HG03139 (cell line): ENCODE measurements at regions not wholly inside any gene's neighbourhood (a gene's known extent, or its start where the extent isn't known, plus 50 kb on each side); places are given as distances from the start of the nearest gene placed in this dataset.
"Not testable (repeated sequence)": the region's sequence is repeated elsewhere in the genome, so short reads cannot be mapped to it uniquely, and the experiment has no call there.

ENCODE experiments used
- ATAC-seq: cut with Tn5 transposase; IDR thresholded peaks from one replicate; pipeline ENCODE4 v1.9.1; 2021; ENCODE audit not compliant: unreplicated experiment

- ATAC-seq = no peak
Observed at GRCh38 chr5:96110300-96110699, 148.6 kb upstream of the ELL2 start.

DNA sequence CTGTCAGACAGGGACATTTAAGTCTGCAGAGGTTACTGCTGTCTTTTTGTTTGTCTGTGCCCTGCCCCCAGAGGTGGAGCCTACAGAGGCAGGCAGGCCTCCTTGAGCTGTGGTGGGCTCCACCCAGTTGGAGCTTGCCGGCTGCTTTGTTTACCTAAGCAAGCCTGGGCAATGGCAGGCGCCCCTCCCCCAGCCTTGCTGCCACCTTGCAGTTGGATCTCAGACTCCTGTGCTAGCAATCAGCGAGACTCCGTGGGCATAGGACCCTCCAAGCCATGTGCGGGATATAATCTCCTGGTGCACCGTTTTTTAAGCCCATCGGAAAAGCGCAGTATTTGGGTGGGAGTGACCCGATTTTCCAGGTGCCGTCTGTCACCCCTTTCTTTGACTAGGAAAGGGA, 147.0 kb upstream of the ELL2 start:
- not testable (repeated sequence) for ATAC-seq

DNA sequence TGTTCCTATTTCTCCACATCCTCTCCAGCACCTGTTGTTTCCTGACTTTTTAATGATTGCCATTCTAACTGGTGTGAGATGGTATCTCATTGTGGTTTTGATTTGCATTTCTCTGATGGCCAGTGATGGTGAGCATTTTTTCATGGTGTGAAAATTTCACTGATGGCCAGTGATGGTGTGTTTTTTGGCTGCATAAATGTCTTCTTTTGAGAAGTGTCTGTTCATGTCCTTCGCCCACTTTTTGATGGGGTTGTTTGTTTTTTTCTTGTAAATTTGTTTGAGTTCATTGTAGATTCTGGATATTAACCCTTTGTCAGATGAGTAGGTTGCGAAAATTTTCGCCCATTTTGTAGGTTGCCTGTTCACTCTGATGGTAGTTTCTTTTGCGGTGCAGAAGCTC, 142.2 kb upstream of the ELL2 start:
- not testable (repeated sequence) for ATAC-seq

DNA sequence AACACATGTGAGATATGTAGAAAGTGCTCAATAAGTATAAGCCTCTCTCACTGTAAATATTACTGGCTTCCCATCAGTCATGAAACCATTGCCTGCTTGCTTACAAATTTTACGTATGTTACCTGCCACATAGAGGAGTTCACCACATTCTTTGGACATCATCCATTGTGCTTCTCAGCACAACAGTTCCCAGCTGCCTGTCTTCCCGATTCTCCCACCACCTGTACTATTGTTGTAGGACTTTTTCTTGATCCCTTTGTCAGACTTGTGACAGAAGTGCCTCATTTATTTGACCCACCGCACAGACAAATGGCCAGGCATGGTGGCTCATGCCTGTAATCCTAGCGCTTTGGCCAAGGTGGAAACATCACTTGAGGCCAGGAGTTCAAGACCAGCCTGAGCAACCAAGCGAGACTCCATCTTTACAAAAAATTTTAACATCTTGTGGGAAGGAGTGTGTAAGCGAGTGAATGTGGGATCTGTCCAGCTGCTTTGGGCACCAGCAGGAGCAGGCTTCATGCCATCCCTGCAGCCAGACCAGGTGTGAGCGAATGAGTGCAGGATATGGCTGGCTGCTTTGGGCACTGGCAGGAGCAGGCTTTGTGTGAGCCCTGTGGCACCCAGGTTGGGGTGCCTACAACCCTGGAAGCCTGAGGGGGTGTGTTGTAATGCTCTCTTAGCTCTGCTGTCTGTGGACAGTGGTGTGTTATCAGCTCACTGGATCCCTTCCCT, 139.9 kb upstream of the ELL2 start:
- no peak for ATAC-seq

DNA sequence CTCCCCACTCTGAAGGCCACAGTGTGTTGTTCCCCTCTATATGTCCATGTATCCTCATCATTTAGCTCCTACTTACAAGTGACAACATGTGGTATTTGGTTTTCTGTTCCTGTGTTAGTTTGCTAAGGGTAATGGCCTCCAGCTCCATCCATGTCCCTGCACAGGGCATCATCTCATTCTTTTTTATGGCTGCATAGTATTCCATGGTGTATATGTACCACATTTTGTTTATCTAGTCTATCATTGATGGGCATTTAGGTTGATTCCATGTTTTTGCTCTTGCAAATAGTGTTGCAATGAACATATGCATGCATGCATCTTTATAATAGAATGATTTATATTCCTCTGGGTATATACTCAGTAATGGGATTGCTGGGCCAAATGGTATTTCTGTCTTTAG, 135.8 kb upstream of the ELL2 start:
- not testable (repeated sequence) for ATAC-seq

- ATAC-seq = no peak
Observed at GRCh38 chr5:96096724-96097123, 135.1 kb upstream of the ELL2 start.

DNA sequence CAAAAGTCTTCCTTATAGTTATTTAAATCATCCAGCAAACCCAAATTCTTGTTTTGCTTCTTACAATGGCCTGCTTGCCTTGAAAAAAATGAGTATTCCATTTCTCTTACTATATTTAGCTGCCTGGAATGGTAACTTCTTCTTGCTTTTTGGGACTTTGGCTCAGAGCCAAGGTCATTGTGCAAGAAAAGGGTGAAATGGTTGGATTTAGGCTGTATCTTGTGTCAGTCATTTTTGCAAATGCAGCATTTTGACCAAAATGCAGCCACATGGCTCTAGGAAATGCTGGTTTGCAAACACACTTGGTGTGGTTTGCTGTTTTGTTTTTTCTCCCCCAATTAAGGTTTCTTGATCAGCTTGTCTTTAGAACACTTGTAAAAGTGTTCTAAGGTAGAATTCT, 133.3 kb upstream of the ELL2 start:
- no peak for ATAC-seq

DNA sequence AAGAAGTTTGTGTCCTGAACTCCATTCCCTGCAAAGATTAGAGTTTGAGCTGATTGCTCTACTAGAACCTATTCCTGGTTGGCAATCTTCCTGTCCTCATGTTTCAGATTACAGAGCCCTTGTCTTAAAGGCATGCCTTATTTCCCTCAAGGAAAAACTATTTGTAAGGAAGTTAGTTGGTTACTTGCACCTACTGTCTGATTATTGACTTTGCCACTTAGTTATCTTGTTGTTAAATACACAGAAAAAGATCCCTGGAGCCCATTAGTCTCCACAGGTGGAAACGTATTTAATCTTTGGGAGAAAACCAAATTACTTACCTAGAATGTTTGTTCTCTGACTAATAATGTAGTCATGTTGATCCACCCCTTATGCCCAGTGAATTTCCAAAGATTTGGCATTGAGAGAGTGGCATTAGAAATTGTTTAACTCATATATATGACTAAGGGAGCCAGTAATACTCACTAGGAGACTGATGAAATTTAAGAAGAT, 132.3 kb upstream of the ELL2 start:
- ATAC-seq = no peak

DNA sequence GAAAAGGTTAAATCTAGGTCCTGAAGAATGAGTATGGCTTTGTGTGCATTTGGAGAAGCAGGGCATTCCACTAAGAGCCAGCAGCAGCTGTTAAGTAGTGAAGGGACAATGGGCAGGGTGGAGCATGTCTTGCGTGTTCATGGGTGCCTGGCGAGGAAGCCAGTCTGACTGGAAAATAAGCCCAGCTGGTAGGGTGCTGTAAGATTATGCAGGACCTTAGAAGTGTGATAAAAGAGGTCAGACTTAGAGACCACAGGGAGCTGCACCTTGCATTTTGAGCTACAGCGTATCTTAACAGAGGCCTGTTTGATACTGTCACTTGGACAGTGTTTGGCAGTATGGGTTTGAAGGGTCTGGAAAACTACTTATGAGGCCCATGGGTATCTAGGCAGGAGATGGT, 131.7 kb upstream of the ELL2 start:
- no peak for ATAC-seq

DNA sequence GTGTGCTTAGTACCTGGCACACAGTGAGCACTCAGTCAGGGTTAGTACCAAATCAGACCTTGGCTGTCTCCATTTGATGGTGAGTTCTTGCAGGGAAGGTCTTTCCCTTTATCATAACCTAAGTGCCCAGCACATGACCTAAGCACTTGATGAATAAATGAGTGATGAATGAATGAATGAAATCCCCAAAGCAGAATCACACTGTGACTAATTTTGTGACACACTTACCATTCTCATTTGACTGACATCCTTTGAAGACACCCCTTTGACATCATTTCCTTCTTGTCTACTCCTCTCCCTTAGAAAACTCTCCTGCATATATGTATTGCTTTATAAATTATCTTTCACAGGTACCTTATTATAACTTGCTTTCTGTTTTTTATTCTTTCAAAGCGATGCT, 130.2 kb upstream of the ELL2 start:
- no peak for ATAC-seq

- ATAC-seq = no peak
Observed at GRCh38 chr5:96090215-96090614, 128.6 kb upstream of the ELL2 start.

DNA sequence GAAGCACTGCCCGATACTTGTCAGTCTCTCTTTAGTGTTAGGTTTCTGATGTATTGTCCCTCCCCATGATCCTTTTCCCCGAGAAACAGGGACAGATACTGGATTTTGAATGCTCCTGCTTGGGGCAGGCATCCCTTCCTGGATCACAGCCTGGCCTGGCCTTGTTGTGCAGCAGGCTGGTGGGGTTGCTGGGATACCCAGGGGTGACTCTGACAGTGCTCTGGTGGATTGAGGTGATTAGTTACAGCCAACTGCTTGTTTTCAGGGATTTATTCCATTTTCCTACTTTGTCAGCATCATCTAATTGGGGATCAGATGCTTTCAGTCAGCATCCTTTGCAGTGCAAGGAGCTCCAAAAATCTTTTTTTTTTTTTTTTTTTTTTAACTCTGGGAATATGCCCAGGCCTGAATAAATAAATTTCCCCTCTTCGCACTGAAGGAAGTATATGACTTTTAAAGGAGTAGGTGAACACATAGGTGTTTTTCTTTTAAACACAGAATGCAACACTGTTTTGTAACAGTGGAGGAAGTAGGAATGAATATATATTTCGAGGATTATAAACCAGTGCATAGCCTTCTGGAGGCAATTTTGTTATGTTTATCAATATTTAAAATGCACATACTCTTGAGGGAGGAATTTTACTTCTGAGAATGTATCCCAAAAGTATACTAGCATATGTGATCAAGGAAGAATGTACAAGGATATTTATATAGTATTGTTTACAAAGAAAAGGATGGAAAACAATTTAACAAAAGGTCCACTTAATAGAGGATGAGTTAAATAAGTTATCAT, 127.3 kb upstream of the ELL2 start:
- ATAC-seq = no peak

DNA sequence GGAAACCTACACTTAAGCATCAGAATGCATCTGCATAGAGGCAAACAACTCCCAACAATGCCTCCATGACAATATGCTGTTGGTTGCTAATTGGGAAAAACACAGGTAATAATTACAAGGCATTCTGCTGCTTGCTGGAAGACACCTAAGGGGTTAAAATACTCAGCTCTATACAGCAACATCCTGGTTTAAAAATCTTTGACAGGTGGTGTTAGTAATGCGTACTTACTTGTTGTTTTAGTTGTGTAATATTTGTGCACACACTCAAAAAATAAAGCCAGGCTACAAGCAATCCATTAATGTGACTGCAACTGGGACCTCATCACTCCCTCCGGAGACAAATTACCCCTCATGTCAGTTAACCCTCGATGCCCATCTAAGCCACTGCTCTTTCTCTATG, 126.3 kb upstream of the ELL2 start:
- ATAC-seq = no peak

DNA sequence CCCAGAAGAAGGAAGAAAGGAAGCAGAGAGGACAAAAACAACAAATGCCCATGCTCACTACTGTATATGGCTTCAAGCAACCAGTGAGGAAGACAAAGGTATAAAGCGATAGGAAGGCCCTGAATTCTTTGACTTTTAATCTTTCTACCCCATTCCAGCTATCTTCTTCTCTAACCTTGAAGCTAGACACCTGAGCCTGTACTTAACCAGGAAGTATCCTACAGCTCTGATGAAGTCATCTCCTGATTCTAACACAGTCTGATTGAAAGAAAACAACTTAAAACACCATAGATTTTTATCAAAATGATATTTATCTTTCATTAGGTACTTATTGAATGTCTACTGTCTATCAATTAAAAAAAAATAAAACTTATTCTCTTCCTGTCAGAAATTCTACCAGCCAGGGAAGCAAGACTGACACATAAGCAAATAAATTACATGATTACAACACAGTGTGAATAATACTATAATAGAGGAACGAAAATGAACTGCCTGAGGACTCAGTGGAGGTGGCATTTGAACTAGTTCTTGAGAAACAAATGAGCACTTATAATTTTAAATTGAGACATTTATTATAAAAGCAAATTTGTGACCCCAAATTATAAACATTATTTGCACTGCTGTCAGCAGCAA, 123.3 kb upstream of the ELL2 start:
- no peak for ATAC-seq

GRCh38 chr5:96083361-96083881, 121.8 kb upstream of the ELL2 start:
- no peak for ATAC-seq

GRCh38 chr5:96081276-96081858, 119.7 kb upstream of the ELL2 start:
- ATAC-seq = no peak

GRCh38 chr5:96080557-96080956, 118.9 kb upstream of the ELL2 start:
- ATAC-seq = no peak

DNA sequence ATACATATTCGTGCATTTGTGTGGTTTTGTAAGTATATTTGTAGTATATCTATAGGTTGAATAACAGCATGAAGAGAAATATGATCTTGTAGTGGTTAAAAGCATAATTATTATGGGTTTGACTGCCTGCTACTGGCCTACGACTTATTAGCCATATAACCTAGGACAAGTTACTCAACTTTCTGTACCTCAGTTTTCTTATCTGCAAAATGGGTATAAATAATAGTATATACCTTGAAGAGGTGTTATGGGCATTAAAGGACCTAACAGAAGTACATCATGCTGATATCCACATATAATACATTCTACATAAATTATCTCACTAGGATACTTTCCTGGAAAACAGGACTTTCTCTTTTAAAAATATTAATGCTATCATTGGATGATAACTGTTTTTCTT, 118.3 kb upstream of the ELL2 start:
- ATAC-seq = no peak

DNA sequence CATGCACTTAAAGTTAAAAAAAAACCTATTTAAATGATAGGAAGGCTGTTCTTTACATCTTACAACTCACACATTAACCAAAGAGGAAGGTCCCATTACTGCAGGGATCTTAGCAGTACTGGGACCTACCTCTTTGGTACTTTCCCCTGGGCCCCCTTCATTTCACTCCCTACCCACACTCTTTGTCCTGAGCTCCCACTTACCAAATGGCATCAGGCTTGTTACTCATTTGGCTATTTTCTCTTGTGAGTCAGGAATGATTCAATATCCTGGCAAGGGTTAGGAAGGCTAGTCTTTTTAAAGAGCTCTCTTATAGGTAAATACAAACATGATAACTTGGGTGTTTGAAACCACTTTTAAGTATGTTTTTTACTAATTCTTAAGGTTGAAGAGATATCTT, 117.4 kb upstream of the ELL2 start:
- no peak for ATAC-seq

- ATAC-seq = no peak
Observed at GRCh38 chr5:96076451-96076850, 114.8 kb upstream of the ELL2 start.

DNA sequence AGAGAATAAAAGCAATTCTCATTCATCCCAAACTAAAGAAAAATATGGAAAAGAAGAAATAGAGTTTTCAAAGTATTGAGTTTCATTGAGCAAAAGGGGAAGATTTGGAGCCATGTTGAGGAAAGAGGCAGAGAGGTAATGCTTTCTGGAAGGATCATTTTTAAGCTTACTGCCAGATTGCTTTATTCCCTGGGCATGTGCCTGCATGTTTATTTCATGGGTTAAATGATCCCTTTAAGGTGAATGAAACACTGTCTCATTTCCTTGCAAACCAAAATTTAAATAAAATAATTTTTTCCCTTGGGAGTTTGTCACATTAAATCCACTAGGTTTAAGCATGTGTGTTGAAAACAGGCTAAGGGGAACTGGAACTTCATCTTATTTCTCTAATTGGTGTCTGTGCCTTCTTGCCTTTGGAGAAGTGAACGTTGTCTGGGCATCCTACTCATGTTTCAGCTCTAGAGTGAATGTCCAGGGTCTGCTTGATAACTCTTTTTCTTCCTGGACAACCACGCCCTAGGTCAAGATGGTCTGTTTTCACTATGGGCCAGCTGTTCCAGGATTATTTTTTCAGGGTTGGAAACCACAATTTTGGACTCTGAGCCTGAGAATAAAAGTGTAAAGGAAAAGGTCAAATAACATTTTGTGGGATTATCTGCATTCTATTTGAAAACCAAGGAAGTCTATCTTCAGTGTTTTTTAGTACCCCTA, 114.1 kb upstream of the ELL2 start:
- no peak for ATAC-seq
